Suprapubic skin (tissue), 4 donors: ENCODE measurements at regions not wholly inside any gene's neighbourhood (a gene's known extent, or its start where the extent isn't known, plus 50 kb on each side); places are given as distances from the start of the nearest gene placed in this dataset.
"Not testable (repeated sequence)": the region's sequence is repeated elsewhere in the genome, so short reads cannot be mapped to it uniquely, and the experiment has no call there.

ENCODE experiments used
- DNase-seq, 2 donors: peaks; one replicate each; pipeline ENCODE4 v3.0.0-alpha.2; 2019; ENCODE audit warnings: low spot score in 2 of 2
- H3K27ac ChIP-seq: fragments of 200-600 bp; sonication (generic); one replicate; pipeline ENCODE4 v1.5.1; 2019
- H3K27me3 ChIP-seq: fragments of 200-600 bp; sonication (generic); one replicate; pipeline ENCODE4 v1.5.1; 2019
- H3K36me3 ChIP-seq: fragments of 200-600 bp; sonication (generic); one replicate; pipeline ENCODE4 v1.5.1; 2019
- H3K4me1 ChIP-seq: fragments of 200-600 bp; sonication (generic); one replicate; pipeline ENCODE4 v1.5.1; 2019
- H3K4me3 ChIP-seq: fragments of 200-600 bp; sonication (generic); one replicate; pipeline ENCODE4 v1.5.1; 2019; ENCODE audit warnings: mild to moderate bottlenecking
- H3K9me3 ChIP-seq: fragments of 200-600 bp; sonication (generic); one replicate; pipeline ENCODE4 v1.5.1; 2019
- CTCF ChIP-seq, 2 donors: fragments of 200-600 bp in 1 of 2; fragments of 450-650 bp in 1 of 2; sonication (generic) in 1 of 2; IDR thresholded peaks; one replicate each; pipeline ENCODE4 v1.5.1; 2016 to 2019; ENCODE audit warnings: antibody characterized with exemption in 2 of 2, mild to moderate bottlenecking in 1 of 2, moderate library complexity in 1 of 2
- EP300 ChIP-seq: sonication (generic); formaldehyde crosslinking; IDR thresholded peaks from one replicate; pipeline ENCODE4 v1.6.1; 2017; ENCODE audit warnings: antibody characterized with exemption
- POLR2A ChIP-seq, 2 donors: fragments of 450-650 bp; IDR thresholded peaks; one replicate each; pipeline ENCODE4 v1.6.1; 2017; ENCODE audit warnings: antibody characterized with exemption in 2 of 2, mild to moderate bottlenecking in 2 of 2, moderate library complexity in 2 of 2
- POLR2AphosphoS5 ChIP-seq, 3 donors: sonication (generic); formaldehyde crosslinking; IDR thresholded peaks; one replicate each; pipeline ENCODE4 v1.6.1; 2017; ENCODE audit warnings: antibody characterized with exemption in 3 of 3
- WGBS: methylation state at CpG from one replicate; pipeline ENCODE4 v1.1.5; 2018; 5-methylcytosine and 5-hydroxymethylcytosine counted together

GRCh38 chr4:117162976-117163375, 77.6 kb upstream of the TRAM1L1 start:
- Histone ChIP-seq H3K9me3 (no peaks in the 10 kb centered on the region), H3K27ac (no peak overlapping the region), H3K27me3 (no peaks in the 10 kb centered on the region), H3K4me1 (no peaks in the 10 kb centered on the region), H3K36me3 (no peaks in the 10 kb centered on the region), H3K4me3 (no peak overlapping the region)
- DNase-seq = no peak
- TF ChIP-seq POLR2AphosphoS5 (IDR thresholded peaks at IDR 0.05) (no peak), EP300 (no peak), CTCF (IDR thresholded peaks at IDR 0.05) (no peak), POLR2A (IDR thresholded peaks at IDR 0.05) (no peak)
- WGBS = 72% methylated on average over 3 of the region's 3 CpGs

DNA sequence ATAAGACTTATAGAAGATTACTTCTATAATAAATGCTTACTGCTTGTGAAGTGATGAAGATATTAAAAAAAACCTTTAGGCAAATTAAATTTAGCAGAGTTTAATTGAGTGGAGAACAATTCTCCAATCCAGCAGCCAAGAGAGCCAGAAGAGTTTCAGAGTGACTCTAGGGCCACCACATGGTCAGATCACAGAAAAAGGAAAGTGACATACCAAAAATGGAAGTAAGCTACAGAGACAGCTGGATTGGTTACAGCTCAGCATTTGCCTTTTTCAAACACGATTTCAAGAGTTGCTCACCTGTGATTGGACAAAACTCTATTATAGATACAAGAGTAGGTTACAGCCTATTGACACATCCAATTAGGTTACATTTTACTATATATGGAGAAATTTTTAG, 79.0 kb upstream of the TRAM1L1 start:
- no peaks in the 10 kb centered on the region for H3K27me3 ChIP-seq
- H3K27ac ChIP-seq = no peak overlapping the region
- 73% methylated on average over 1 of the region's 1 CpG for WGBS
- DNase-seq = no peak
- no peaks in the 10 kb centered on the region for H3K36me3 ChIP-seq
- TF ChIP-seq CTCF (IDR thresholded peaks at IDR 0.05) (no peak), POLR2AphosphoS5 (IDR thresholded peaks at IDR 0.05) (no peak), POLR2A (IDR thresholded peaks at IDR 0.05) (no peak), EP300 (no peak)
- no peaks in the 10 kb centered on the region for H3K9me3 ChIP-seq
- no peak overlapping the region for H3K4me3 ChIP-seq
- H3K4me1 ChIP-seq = no peaks in the 10 kb centered on the region

GRCh38 chr4:117175369-117175768, 90.0 kb upstream of the TRAM1L1 start:
- not testable (repeated sequence) for DNase-seq, H3K27ac ChIP-seq, H3K9me3 ChIP-seq, H3K36me3 ChIP-seq, H3K4me1 ChIP-seq, H3K27me3 ChIP-seq, H3K4me3 ChIP-seq
- 92% methylated on average over 2 of the region's 2 CpGs for WGBS

DNA sequence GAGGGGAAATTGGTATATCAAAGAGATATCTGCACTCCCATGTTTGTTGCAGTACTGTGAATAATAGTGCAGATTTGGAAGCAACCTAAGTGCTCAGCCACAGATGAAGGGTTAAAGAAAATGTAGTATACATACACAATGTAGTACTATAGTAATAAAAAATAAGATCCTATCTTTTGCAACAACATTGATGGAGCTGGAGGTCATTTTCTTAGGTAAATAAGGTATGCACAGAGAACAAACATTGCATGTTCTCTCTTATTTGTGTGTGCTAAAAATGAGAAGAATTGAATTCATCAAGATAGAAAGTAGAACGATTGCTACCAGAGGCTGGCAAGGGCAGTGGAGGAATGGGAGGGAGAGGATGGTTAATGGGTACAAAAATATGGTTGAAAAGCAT, 117.9 kb upstream of the TRAM1L1 start:
- no peaks in the 10 kb centered on the region for H3K4me1 ChIP-seq
- no peak overlapping the region for H3K27ac ChIP-seq
- no peaks in the 10 kb centered on the region for H3K36me3 ChIP-seq
- no peaks in the 10 kb centered on the region for H3K27me3 ChIP-seq
- no peak for DNase-seq
- H3K9me3 ChIP-seq = no peaks in the 10 kb centered on the region
- TF ChIP-seq POLR2AphosphoS5 (IDR thresholded peaks at IDR 0.05) (no peak), EP300 (no peak), CTCF (IDR thresholded peaks at IDR 0.05) (no peak), POLR2A (IDR thresholded peaks at IDR 0.05) (no peak)
- no peak overlapping the region for H3K4me3 ChIP-seq
- WGBS = 75% methylated on average over 1 of the region's 1 CpG

GRCh38 chr4:117210551-117210950, 125.2 kb upstream of the TRAM1L1 start:
- Histone ChIP-seq H3K4me3 (no peak overlapping the region), H3K9me3 (no peaks in the 10 kb centered on the region), H3K27ac (no peak overlapping the region), H3K4me1 (no peaks in the 10 kb centered on the region), H3K27me3 (no peaks in the 10 kb centered on the region), H3K36me3 (no peaks in the 10 kb centered on the region)
- WGBS = 94% methylated on average over 1 of the region's 1 CpG
- TF ChIP-seq EP300 (no peak), POLR2A (IDR thresholded peaks at IDR 0.05) (no peak), POLR2AphosphoS5 (IDR thresholded peaks at IDR 0.05) (no peak), CTCF (IDR thresholded peaks at IDR 0.05) (no peak)
- DNase-seq = no peak

- 85% methylated on average over 5 of the region's 5 CpGs for WGBS
- Histone ChIP-seq H3K4me1 (no peaks in the 10 kb centered on the region), H3K36me3 (no peaks in the 10 kb centered on the region), H3K9me3 (no peaks in the 10 kb centered on the region), H3K27me3 (no peaks in the 10 kb centered on the region), H3K4me3 (no peak overlapping the region), H3K27ac (no peak overlapping the region)
- TF ChIP-seq POLR2A (IDR thresholded peaks at IDR 0.05) = no peak
- no peak for TF ChIP-seq CTCF (IDR thresholded peaks at IDR 0.05)
- no peak for TF ChIP-seq EP300
- TF ChIP-seq POLR2AphosphoS5 (IDR thresholded peaks at IDR 0.05) = no peak
- DNase-seq = no peak
Measured at GRCh38 chr4:117224256-117224655, 138.9 kb upstream of the TRAM1L1 start.
